HepG2 (cell line): ENCODE measurements at regions not wholly inside any gene's neighbourhood (a gene's known extent, or its start where the extent isn't known, plus 50 kb on each side); places are given as distances from the start of the nearest gene placed in this dataset.
"Not testable (repeated sequence)": the region's sequence is repeated elsewhere in the genome, so short reads cannot be mapped to it uniquely, and the experiment has no call there.

Experiments
- MAX ChIP-seq: IDR thresholded peaks from 2 replicates; pipeline ENCODE4 v1.6.1; 2012; ENCODE audit warnings: inconsistent platforms
- RNF219 ChIP-seq: sonication (generic); formaldehyde crosslinking; IDR thresholded peaks from 2 replicates; pipeline ENCODE4 v1.5.0; 2020; ENCODE audit warnings: mild to moderate bottlenecking, missing genetic modification reagents
- ZNF263 ChIP-seq: sonication (generic); formaldehyde crosslinking; IDR thresholded peaks from 2 replicates; pipeline ENCODE4 v1.4.0; 2020; ENCODE audit warnings: missing genetic modification reagents

DNA sequence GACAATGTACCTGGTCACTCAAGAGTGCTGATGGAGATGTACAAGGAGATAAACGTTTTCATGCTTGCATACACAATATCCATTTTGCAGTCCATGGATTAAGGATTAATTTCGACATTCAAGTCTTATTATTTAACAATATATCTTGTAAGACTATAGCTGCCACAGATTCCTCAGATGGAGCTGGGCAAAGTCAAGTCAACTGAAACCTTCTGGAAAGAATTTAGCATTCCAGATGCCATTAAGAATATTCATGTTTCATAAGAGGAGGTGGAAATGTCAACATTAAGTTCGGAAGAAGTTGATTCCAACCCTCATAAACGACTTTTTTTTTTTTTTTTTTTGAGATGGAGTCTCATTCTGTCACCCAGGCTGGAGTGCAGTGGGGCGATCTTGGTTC lies 126.0 kb downstream of the SHANK2 start:
- TF ChIP-seq MAX; RNF219 (CRISPR knock-in tag); ZNF263: not testable (repeated sequence)
